HEK293T (cell line): ENCODE measurements at regions not wholly inside any gene's neighbourhood (a gene's known extent, or its start where the extent isn't known, plus 50 kb on each side); places are given as distances from the start of the nearest gene placed in this dataset.

Experiments used
- ARNT ChIP-seq: fragments of 450-650 bp; IDR thresholded peaks from 2 replicates; pipeline ENCODE4 v1.6.1; 2017; ENCODE audit warnings: mild to moderate bottlenecking
- BHLHE40 ChIP-seq: fragments of 450-650 bp; IDR thresholded peaks from 2 replicates; pipeline ENCODE4 v1.6.1; 2016; ENCODE audit warnings: mild to moderate bottlenecking, moderate library complexity, borderline replicate concordance
- FOXA1 ChIP-seq: fragments of 450-650 bp; IDR thresholded peaks from 2 replicates; pipeline ENCODE4 v1.6.1; 2016; ENCODE audit warnings: mild to moderate bottlenecking
- FOXK2 ChIP-seq: fragments of 450-650 bp; IDR thresholded peaks from 2 replicates; pipeline ENCODE4 v1.6.1; 2016; ENCODE audit warnings: mild to moderate bottlenecking
- FOXM1 ChIP-seq: fragments of 450-650 bp; IDR thresholded peaks from 2 replicates; pipeline ENCODE4 v1.6.1; 2017; ENCODE audit warnings: mild to moderate bottlenecking, borderline replicate concordance
- NFRKB ChIP-seq: fragments of 450-650 bp; IDR thresholded peaks from 2 replicates; pipeline ENCODE4 v1.6.1; 2016; ENCODE audit warnings: mild to moderate bottlenecking, moderate library complexity
- SP1 ChIP-seq: fragments of 450-650 bp; IDR thresholded peaks from 2 replicates; pipeline ENCODE4 v1.6.1; 2017

DNA sequence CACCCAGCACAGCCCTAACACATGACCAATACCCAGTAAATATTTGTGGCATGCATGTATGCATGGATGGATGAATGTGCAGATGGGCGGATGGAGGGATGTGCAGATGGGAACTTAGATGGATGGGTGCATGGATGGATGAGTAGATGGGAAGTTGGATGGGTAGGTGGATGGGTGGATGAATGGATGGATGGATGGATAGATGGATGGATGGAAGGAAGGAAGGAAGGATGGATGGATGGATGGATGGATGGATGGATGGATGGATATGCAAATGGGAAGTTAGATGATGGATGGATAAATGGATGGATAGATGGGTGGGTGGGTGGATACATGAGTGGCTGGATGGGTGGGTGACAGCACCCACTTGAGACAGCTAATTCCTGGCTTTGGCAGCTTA lies 193.2 kb upstream of the TNRC6C start:
- TF ChIP-seq FOXK2, result no peak
- no peak for TF ChIP-seq FOXA1
- TF ChIP-seq NFRKB, result no peak
- TF ChIP-seq SP1, result no peak
- TF ChIP-seq BHLHE40, result no peak
- no peak for TF ChIP-seq FOXM1
- no peak for TF ChIP-seq ARNT
